Transverse colon (tissue), 3 donors: ENCODE measurements at regions not wholly inside any gene's neighbourhood (a gene's known extent, or its start where the extent isn't known, plus 50 kb on each side); places are given as distances from the start of the nearest gene placed in this dataset.

Source experiments
- EP300 ChIP-seq: sonication (generic); formaldehyde crosslinking; IDR thresholded peaks from one replicate; pipeline ENCODE4 v1.6.1; 2017; ENCODE audit warnings: antibody characterized with exemption, low read depth
- POLR2A ChIP-seq: fragments of 450-650 bp; IDR thresholded peaks from one replicate; pipeline ENCODE4 v1.6.1; 2016; ENCODE audit warnings: antibody characterized with exemption, mild to moderate bottlenecking, moderate library complexity
- TF ChIP-seq, protein P1 (sequence below), 5 experiments: fragments of 200-600 bp in 3 of 5; fragments of 450-650 bp in 2 of 5; sonication (generic) in 3 of 5; IDR thresholded peaks; 1 replicate in 2 of 5; 2 replicates in 3 of 5; pipeline ENCODE4 v1.5.1; 2016 to 2017; ENCODE audit warnings: antibody characterized with exemption in 5 of 5, inconsistent platforms in 3 of 5, mild to moderate bottlenecking in 2 of 5, moderate library complexity in 1 of 5

DNA sequence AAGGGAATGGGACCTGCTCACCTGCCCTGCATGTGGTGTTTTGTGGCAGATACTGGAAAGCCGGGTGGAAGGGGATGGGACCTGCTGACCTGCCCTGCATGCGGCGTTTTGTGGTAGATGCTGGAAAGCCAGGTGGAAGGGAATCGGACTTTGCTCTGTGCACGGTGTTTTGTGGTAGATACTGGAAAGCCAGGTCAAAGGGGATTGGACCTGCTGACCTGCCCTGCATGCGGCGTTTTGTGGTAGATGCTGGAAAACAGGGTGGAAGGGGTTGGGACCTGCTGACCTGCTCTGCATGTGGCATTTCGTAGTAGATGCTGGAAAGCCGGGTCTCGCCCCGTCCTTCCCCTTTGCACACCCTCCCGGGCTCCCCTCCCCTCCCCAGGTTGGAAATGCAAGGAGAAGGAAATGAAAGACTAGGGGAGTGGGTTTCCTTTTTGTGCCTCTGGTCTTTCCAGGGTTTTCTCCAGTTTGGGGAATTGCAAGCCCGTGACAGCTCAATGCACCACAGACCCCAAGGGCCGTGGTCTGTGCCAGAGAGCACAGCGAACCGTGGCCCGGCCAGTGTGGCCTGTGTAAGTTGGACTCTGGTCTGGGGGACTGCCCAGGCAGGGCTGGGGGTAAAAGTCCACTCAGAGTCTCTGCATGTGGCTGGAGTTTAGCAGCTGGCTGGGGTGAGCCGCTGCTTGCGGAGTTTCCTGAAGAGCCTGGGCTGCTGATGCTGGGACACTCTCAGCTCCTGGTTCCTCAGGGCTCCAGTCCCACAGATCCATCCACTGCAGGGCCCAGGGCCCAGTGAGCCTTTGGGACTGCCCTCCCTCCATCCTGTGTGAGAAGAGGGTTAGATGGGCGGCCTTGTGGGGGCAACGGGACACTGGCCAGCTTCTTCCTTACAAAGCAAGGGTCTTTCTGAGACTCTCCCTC is 105.5 kb downstream of the CRYAA start:
- no peak for TF ChIP-seq EP300
- TF ChIP-seq, protein P1, sequence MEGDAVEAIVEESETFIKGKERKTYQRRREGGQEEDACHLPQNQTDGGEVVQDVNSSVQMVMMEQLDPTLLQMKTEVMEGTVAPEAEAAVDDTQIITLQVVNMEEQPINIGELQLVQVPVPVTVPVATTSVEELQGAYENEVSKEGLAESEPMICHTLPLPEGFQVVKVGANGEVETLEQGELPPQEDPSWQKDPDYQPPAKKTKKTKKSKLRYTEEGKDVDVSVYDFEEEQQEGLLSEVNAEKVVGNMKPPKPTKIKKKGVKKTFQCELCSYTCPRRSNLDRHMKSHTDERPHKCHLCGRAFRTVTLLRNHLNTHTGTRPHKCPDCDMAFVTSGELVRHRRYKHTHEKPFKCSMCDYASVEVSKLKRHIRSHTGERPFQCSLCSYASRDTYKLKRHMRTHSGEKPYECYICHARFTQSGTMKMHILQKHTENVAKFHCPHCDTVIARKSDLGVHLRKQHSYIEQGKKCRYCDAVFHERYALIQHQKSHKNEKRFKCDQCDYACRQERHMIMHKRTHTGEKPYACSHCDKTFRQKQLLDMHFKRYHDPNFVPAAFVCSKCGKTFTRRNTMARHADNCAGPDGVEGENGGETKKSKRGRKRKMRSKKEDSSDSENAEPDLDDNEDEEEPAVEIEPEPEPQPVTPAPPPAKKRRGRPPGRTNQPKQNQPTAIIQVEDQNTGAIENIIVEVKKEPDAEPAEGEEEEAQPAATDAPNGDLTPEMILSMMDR (IDR thresholded peaks at IDR 0.05): no peak
- no peak for TF ChIP-seq POLR2A
